GM04503 (cell line): ENCODE measurements at regions not wholly inside any gene's neighbourhood (a gene's known extent, or its start where the extent isn't known, plus 50 kb on each side); places are given as distances from the start of the nearest gene placed in this dataset.
"Not testable (repeated sequence)": the region's sequence is repeated elsewhere in the genome, so short reads cannot be mapped to it uniquely, and the experiment has no call there.

Source experiments
- DNase-seq: peaks from one replicate; pipeline ENCODE4 v3.0.0-alpha.2; 2012; ENCODE audit warnings: low read depth

GRCh38 chr3:66808891-66809594 lies 189.1 kb upstream of the KBTBD8 start:
- no peak for DNase-seq

GRCh38 chr3:66809595-66809958 lies 188.5 kb upstream of the KBTBD8 start:
- DNase-seq = no peak

- DNase-seq = no peak
Measured at GRCh38 chr3:66812136-66812535, 186.0 kb upstream of the KBTBD8 start.

- no peak for DNase-seq
Measured at GRCh38 chr3:66812741-66813140, 185.4 kb upstream of the KBTBD8 start.

- DNase-seq = no peak
Measured at GRCh38 chr3:66816090-66816761, 181.9 kb upstream of the KBTBD8 start.

- no peak for DNase-seq
Measured at GRCh38 chr3:66817951-66818557, 180.1 kb upstream of the KBTBD8 start.

GRCh38 chr3:66819993-66820501 lies 178.1 kb upstream of the KBTBD8 start:
- DNase-seq = no peak

- DNase-seq = no peak
Measured at GRCh38 chr3:66822186-66823008, 175.7 kb upstream of the KBTBD8 start.

GRCh38 chr3:66823009-66823397 lies 175.1 kb upstream of the KBTBD8 start:
- DNase-seq = no peak

- DNase-seq = no peak
Measured at GRCh38 chr3:66823532-66823931, 174.6 kb upstream of the KBTBD8 start.

GRCh38 chr3:66825375-66825774 lies 172.7 kb upstream of the KBTBD8 start:
- no peak for DNase-seq

- DNase-seq = no peak
Measured at GRCh38 chr3:66827726-66828125, 170.4 kb upstream of the KBTBD8 start.

GRCh38 chr3:66828303-66828702 lies 169.8 kb upstream of the KBTBD8 start:
- no peak for DNase-seq

- no peak for DNase-seq
Measured at GRCh38 chr3:66830301-66830700, 167.8 kb upstream of the KBTBD8 start.

GRCh38 chr3:66831931-66832330 lies 166.2 kb upstream of the KBTBD8 start:
- DNase-seq = no peak

- no peak for DNase-seq
Measured at GRCh38 chr3:66836363-66837152, 161.5 kb upstream of the KBTBD8 start.

GRCh38 chr3:66838704-66839103 lies 159.4 kb upstream of the KBTBD8 start:
- DNase-seq = no peak

GRCh38 chr3:66839508-66839907 lies 158.6 kb upstream of the KBTBD8 start:
- no peak for DNase-seq

GRCh38 chr3:66842761-66843464 lies 155.2 kb upstream of the KBTBD8 start:
- DNase-seq = not testable (repeated sequence)

- DNase-seq = no peak
Measured at GRCh38 chr3:66851894-66852613, 146.1 kb upstream of the KBTBD8 start.
